ENCODE measurements at regions not wholly inside any gene's neighbourhood (a gene's known extent, or its start where the extent isn't known, plus 50 kb on each side); places are given as distances from the start of the nearest gene placed in this dataset.

DNA sequence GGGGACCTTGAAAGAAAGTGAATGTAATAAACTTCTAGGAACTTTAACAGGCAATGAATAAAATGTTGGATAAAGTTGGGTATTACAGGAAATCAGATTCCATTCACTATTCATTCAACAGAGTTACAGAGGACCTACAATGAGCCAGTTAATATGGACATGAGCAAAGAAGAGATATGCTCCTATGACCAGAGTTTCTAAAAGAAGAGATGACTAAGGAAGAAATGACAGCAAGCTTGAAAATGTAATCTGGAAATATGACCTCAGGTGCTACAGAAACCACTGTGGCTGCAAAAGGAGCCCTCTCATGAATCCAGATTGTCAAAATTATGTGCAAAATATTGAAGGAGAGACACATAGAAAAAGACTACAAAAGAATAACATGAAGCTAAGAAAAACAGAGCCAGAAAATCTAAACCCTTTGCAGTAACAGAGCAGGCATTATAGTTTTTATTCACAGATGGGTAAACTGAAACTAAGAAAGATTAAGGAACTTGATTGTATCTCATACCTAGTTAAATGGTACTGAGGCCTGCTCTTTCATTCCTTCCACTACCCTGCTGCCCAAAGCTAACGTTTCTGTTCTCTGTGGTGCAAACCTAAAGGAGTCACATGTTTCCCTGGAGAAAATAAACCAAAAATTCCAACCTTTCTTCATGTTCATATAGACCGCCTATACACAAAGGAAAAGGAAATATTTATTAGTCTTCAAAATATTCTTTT is 378.3 kb downstream of the GBA3 start:
- POLR2A ChIA-PET, result no interaction called here
- TF ChIP-seq, protein P1, sequence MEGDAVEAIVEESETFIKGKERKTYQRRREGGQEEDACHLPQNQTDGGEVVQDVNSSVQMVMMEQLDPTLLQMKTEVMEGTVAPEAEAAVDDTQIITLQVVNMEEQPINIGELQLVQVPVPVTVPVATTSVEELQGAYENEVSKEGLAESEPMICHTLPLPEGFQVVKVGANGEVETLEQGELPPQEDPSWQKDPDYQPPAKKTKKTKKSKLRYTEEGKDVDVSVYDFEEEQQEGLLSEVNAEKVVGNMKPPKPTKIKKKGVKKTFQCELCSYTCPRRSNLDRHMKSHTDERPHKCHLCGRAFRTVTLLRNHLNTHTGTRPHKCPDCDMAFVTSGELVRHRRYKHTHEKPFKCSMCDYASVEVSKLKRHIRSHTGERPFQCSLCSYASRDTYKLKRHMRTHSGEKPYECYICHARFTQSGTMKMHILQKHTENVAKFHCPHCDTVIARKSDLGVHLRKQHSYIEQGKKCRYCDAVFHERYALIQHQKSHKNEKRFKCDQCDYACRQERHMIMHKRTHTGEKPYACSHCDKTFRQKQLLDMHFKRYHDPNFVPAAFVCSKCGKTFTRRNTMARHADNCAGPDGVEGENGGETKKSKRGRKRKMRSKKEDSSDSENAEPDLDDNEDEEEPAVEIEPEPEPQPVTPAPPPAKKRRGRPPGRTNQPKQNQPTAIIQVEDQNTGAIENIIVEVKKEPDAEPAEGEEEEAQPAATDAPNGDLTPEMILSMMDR (IDR thresholded peaks at IDR 0.05; ENCODE audit: unreplicated experiment), result no peak
- Mint-ChIP-seq H3K9me3 (ENCODE audit: unreplicated experiment) (peaks cover 6% of the 10 kb centered on the region), H3K27me3 (ENCODE audit: insufficient read depth, unreplicated experiment) (no peaks in the 10 kb centered on the region), H3K4me1 (ENCODE audit: insufficient read depth, unreplicated experiment) (no peaks in the 10 kb centered on the region), H3K36me3 (ENCODE audit: insufficient read depth, unreplicated experiment) (no peaks in the 10 kb centered on the region), H3K4me3 (ENCODE audit: unreplicated experiment) (no peak overlapping the region), H3K27ac (ENCODE audit: low read depth, unreplicated experiment) (no peak overlapping the region)
- no TSS peak for BruUV-seq (replicated peaks)
- intact Hi-C loops (cut with micrococcal nuclease), result no loop called here
- CTCF ChIA-PET, result no interaction called here
- DNase-seq (ENCODE audit: unreplicated experiment), result no peak

GRCh38 chr4:23068756-23069155 is 376.0 kb downstream of the GBA3 start:
- no peak for DNase-seq (ENCODE audit: unreplicated experiment)
- Mint-ChIP-seq H3K27ac (ENCODE audit: low read depth, unreplicated experiment) (no peak overlapping the region), H3K9me3 (ENCODE audit: unreplicated experiment) (peaks cover 6% of the 10 kb centered on the region), H3K4me1 (ENCODE audit: insufficient read depth, unreplicated experiment) (no peaks in the 10 kb centered on the region), H3K27me3 (ENCODE audit: insufficient read depth, unreplicated experiment) (no peaks in the 10 kb centered on the region), H3K4me3 (ENCODE audit: unreplicated experiment) (no peak overlapping the region), H3K36me3 (ENCODE audit: insufficient read depth, unreplicated experiment) (no peaks in the 10 kb centered on the region)
- ChIA-PET CTCF (interaction anchor here (0.8 kb wide), 2 partner anchors 47 to 67 kb away, joined by 3 to 4 read pairs; no protein-coding TSS in a partner anchor), POLR2A (no interaction called here)
- BruUV-seq (replicated peaks), result no TSS peak
- intact Hi-C loops (cut with micrococcal nuclease), result no loop called here
- TF ChIP-seq, protein P1 (IDR thresholded peaks at IDR 0.05; ENCODE audit: unreplicated experiment), result no peak

DNA sequence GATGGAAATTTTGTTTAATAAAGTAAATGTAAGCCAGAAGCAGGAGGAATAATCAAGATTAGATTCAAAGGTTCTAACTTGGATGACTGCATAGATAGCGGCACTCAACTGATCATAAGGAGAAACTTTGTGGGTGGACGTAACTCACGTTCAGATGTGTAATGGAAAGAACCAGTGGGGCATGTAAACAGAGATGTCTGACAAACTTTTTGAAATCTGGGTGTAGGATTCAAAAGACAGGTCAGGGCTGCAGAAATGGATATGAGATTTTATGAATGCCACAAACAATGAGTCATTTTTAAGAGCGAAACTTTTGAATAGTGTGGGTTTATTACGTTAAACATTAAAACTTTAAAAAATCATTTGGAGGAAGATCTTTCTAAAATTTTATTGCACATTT is 375.6 kb downstream of the GBA3 start:
- no TSS peak for BruUV-seq (replicated peaks)
- no peaks in the 10 kb centered on the region for H3K36me3 Mint-ChIP-seq (ENCODE audit: insufficient read depth, unreplicated experiment)
- H3K4me1 Mint-ChIP-seq (ENCODE audit: insufficient read depth, unreplicated experiment), result no peaks in the 10 kb centered on the region
- intact Hi-C loops (cut with micrococcal nuclease), result no loop called here
- TF ChIP-seq, protein P1 (IDR thresholded peaks at IDR 0.05; ENCODE audit: unreplicated experiment), result no peak
- H3K9me3 Mint-ChIP-seq (ENCODE audit: unreplicated experiment), result peaks cover 6% of the 10 kb centered on the region
- POLR2A ChIA-PET, result no interaction called here
- no peaks in the 10 kb centered on the region for H3K27me3 Mint-ChIP-seq (ENCODE audit: insufficient read depth, unreplicated experiment)
- H3K27ac Mint-ChIP-seq (ENCODE audit: low read depth, unreplicated experiment), result no peak overlapping the region
- H3K4me3 Mint-ChIP-seq (ENCODE audit: unreplicated experiment), result no peak overlapping the region
- CTCF ChIA-PET, result no interaction called here
- DNase-seq (ENCODE audit: unreplicated experiment), result no peak

GRCh38 chr4:23062188-23062587 is 369.5 kb downstream of the GBA3 start:
- no TSS peak for BruUV-seq (replicated peaks)
- CTCF ChIA-PET, result interaction anchor here (0.6 to 0.7 kb wide), 3 partner anchors 18 to 1310 kb away, joined by 3 read pairs; no protein-coding TSS in a partner anchor
- no peak for DNase-seq (ENCODE audit: unreplicated experiment)
- Mint-ChIP-seq H3K9me3 (ENCODE audit: unreplicated experiment) (peaks cover 7% of the 10 kb centered on the region), H3K4me1 (ENCODE audit: insufficient read depth, unreplicated experiment) (peaks cover 6% of the 10 kb centered on the region), H3K36me3 (ENCODE audit: insufficient read depth, unreplicated experiment) (no peaks in the 10 kb centered on the region), H3K4me3 (ENCODE audit: unreplicated experiment) (no peak overlapping the region), H3K27ac (ENCODE audit: low read depth, unreplicated experiment) (no peak overlapping the region), H3K27me3 (ENCODE audit: insufficient read depth, unreplicated experiment) (no peaks in the 10 kb centered on the region)
- POLR2A ChIA-PET, result no interaction called here
- TF ChIP-seq, protein P1 (IDR thresholded peaks at IDR 0.05; ENCODE audit: unreplicated experiment), result no peak
- intact Hi-C loops (cut with micrococcal nuclease), result no loop called here
